Thyroid gland (tissue), 4 donors: ENCODE measurements at regions not wholly inside any gene's neighbourhood (a gene's known extent, or its start where the extent isn't known, plus 50 kb on each side); places are given as distances from the start of the nearest gene placed in this dataset.

ENCODE experiments used
- POLR2A ChIP-seq, 2 donors: fragments of 450-650 bp; IDR thresholded peaks; one replicate each; pipeline ENCODE4 v1.6.1; 2017; ENCODE audit warnings: antibody characterized with exemption in 2 of 2, mild to moderate bottlenecking in 2 of 2, moderate library complexity in 1 of 2
- TF ChIP-seq, protein P1 (sequence below), 6 experiments: fragments of 200-600 bp in 3 of 6; fragments of 450-650 bp in 3 of 6; sonication (generic) in 3 of 6; IDR thresholded peaks; one replicate each; pipeline ENCODE4 v1.5.1; 2016 to 2019; ENCODE audit warnings: antibody characterized with exemption in 6 of 6, mild to moderate bottlenecking in 2 of 6, inconsistent platforms in 1 of 6, moderate library complexity in 1 of 6

DNA sequence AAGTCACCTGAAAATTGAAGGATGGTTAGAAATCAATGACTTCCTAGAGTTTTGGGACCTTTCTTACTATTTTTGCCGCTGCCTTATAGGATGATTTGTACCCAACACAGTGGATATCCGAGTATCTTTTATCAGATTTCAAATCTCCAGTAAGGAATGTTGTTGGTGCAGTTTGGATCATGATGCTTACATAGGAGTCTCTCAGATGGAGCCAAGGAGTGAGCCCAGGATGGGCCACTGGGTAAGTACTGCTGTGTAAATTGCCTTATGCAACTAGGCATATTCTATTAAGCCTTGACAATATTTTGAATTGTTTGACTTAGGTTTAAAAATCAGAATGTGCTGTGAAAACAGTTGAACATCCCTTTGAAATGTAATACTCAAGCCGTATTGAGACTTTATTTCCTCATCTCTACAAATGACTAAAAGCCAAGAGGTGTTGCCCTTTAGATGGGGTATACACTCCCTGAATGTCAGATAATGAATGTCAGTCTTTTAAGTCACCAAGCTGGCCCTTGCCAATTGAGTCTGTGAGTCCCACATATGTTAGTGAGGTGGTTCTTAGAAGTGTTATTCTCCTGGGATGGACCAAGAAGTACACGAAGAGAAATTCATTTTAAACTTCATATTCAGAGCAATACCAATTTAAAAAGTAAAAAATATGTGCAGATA is 271.8 kb upstream of the CTNND2 start:
- TF ChIP-seq, protein P1, sequence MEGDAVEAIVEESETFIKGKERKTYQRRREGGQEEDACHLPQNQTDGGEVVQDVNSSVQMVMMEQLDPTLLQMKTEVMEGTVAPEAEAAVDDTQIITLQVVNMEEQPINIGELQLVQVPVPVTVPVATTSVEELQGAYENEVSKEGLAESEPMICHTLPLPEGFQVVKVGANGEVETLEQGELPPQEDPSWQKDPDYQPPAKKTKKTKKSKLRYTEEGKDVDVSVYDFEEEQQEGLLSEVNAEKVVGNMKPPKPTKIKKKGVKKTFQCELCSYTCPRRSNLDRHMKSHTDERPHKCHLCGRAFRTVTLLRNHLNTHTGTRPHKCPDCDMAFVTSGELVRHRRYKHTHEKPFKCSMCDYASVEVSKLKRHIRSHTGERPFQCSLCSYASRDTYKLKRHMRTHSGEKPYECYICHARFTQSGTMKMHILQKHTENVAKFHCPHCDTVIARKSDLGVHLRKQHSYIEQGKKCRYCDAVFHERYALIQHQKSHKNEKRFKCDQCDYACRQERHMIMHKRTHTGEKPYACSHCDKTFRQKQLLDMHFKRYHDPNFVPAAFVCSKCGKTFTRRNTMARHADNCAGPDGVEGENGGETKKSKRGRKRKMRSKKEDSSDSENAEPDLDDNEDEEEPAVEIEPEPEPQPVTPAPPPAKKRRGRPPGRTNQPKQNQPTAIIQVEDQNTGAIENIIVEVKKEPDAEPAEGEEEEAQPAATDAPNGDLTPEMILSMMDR (IDR thresholded peaks at IDR 0.05), result no peak
- no peak for TF ChIP-seq POLR2A (IDR thresholded peaks at IDR 0.05)
